ENCODE measurements at regions not wholly inside any gene's neighbourhood (a gene's known extent, or its start where the extent isn't known, plus 50 kb on each side); places are given as distances from the start of the nearest gene placed in this dataset.
"Not testable (repeated sequence)": the region's sequence is repeated elsewhere in the genome, so short reads cannot be mapped to it uniquely, and the experiment has no call there.

- no peak for DNase-seq (ENCODE audit: low spot score)
These were observed 250.3 kb downstream of the TTC32 start for GRCh38 chr2:19651466-19651865.

GRCh38 chr2:19649785-19650380 is 251.9 kb downstream of the TTC32 start:
- DNase-seq (ENCODE audit: low spot score), result peak; percentile 93

DNA sequence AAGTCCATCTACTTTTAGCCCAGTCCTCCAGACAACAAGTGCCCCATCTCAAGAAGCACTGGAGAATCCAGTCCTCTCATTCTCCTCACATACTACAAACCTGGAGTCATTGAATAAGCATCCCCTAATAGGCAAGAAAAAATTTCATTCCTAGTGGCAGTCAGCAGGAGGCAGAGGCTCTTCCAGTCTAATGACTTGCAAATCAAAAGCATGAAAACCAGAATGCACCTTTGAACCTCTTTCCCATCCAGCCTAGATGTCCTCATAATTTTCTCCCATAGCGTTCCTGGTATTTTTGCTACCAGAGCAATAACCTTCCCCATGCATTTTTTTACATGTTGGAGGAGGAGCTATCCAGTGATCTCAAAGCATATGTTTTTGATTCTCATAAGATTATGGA is 252.6 kb downstream of the TTC32 start:
- DNase-seq (ENCODE audit: low spot score), result no peak

DNA sequence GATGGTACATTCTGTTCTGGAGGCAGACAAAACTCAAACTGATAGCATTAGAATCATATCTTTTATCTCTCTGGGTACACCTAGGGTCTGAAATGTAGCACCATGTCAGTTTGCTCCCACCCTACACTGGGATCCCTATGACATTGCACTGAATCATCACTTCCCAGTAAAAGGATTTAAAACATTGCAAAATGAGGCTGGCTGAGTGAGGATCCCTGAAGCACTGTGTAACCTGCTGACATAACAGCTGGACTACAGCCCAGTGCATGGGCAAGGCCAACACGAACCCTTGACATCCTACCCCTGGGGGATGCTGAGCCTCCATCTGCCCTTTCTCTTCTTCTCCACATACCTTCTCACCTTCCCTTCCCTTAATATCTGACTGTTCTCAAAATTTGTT is 253.2 kb downstream of the TTC32 start:
- peak; percentile 74 for DNase-seq (ENCODE audit: low spot score)

- no peak for DNase-seq (ENCODE audit: low spot score)
These were observed 254.8 kb downstream of the TTC32 start for GRCh38 chr2:19646987-19647386.

GRCh38 chr2:19644763-19645162 is 257.0 kb downstream of the TTC32 start:
- no peak for DNase-seq (ENCODE audit: low spot score)

DNA sequence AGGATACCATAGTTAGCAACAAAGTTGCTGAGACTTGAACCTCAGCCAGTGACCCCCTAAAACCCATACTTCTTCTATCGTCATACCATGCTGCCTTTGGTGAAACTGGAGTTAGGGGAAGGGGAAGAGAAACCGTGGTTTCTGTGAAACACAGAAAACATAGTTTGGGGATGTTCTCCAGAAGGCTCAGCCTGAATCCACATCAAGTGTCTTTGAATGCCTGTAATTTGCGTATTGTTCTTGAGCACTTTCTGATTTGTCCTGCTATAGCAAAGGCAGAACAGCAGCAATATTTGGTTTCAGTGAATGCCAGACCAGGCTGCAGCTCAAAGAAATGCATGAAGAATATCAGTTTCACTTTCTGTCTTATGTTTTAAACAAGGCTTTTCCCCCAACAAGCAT is 258.7 kb downstream of the TTC32 start:
- DNase-seq (ENCODE audit: low spot score), result no peak

GRCh38 chr2:19642501-19642900 is 259.3 kb downstream of the TTC32 start:
- DNase-seq (ENCODE audit: low spot score), result no peak

DNA sequence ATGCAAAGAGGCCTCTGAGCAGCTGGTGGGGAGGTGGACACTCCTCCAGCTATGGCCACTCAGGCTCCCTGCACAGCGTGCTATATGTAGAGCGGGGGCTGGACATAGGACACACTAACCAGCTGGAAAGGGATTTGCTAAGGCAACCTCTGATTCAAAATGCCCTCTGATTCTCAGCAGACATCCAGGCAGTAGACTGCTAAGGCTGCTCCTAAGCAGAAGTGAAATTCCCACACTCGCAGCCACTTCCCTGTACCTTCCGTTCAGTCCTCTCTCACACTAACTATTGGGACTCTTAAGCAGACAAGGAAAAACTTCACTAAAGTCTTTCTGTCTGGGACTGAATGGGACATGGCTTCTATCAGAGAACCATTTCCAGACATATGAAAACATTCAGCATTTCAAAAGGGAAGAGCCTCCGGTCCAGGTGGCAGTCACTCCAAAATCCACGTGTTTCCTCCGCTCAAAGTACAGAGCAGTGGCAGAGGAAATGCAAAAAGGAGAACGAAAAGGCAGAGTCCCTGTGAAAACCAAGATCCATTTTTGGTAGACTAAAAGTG is 265.8 kb downstream of the TTC32 start:
- DNase-seq (ENCODE audit: low spot score), result no peak

GRCh38 chr2:19632403-19632991 is 269.3 kb downstream of the TTC32 start:
- DNase-seq (ENCODE audit: low spot score), result peak; percentile 52

GRCh38 chr2:19631871-19632270 is 269.9 kb downstream of the TTC32 start:
- no peak for DNase-seq (ENCODE audit: low spot score)

DNA sequence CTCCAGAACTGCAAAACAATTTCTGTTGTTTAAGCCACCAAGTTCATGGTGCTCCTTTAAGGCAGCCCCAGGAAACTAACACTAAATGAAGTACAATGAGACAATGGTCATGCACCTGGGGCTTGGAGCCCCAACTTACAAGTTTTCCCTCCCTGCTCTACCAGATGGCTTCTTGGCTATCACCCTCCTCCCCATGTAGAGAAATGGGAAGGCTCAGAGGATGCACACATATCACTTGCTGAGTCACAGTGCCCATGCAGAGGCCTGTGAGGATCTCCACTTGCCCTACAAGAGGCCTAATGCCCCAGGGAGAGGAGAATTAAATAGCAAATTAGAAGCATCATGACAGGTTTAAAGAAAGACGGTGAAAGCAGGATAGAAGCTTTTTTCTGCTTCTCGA is 270.9 kb downstream of the TTC32 start:
- no peak for DNase-seq (ENCODE audit: low spot score)

- no peak for DNase-seq (ENCODE audit: low spot score)
These were observed 268.9 kb upstream of the OSR1 start for GRCh38 chr2:19627359-19627758.

DNA sequence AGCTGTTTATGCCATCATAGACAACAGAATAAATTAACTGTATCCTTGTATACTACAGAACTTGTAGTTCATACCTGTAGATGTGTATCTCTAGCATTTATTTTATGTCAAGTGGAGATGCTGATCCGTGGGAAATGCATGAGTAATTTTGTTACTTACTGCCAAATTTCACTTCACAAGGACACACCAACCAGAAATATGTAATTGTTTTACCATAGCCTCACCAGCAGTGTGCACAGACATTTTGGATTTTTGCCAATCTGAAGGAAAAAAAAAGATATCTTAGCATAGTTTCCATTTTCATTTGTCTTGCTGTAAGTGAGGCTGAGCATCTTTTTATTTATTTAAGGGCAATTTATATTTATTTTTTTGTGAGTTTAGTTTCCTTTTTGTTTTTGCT is 265.1 kb upstream of the OSR1 start:
- peak; percentile 29 for DNase-seq (ENCODE audit: low spot score)

DNA sequence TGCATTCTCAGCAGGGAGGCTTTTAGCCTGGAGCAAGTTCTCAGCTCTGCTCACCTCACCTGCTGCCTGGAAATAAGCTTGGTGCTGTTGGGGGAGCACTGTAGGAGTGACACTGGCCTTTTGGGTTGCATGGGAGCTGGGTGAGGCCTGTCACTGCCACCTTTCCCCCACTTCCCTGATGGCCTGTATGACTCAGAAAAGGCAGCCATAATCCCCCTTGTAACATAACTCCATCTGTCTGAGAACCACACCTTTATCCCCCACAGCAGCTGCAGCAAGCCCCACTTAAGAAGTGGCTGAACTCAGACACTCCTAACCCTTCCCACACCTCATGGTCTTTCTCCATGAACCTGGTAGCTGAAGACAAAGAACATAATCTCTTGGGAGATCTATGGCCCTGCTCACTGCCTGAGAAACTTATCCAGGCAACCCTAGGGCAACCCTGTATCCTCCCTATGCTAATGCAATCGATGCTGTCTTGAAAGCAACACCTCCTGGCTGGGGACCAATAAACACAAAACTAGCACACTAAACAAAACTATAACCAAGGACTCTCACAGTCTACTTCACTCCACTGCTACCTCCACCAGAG is 258.9 kb upstream of the OSR1 start:
- no peak for DNase-seq (ENCODE audit: low spot score)

DNA sequence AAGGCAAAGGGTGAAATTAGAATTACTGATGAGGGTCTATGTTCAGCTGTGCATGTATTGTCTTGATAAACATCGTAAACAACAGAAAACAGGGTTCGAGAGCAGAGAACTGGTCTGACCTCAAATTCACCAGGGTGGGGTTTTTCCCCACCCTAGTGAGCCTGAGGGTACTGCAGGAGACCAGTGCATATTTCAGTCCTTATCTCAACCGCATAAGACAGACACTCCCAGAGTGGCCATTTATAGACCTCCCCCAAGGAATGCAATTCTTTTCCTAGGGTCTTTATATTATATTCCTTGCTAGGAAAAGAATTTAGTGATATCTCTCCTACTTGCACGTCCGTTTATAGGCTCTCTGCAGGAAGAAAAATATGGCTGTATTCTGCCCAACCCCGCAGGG is 257.0 kb upstream of the OSR1 start:
- not testable (repeated sequence) for DNase-seq (ENCODE audit: low spot score)

DNA sequence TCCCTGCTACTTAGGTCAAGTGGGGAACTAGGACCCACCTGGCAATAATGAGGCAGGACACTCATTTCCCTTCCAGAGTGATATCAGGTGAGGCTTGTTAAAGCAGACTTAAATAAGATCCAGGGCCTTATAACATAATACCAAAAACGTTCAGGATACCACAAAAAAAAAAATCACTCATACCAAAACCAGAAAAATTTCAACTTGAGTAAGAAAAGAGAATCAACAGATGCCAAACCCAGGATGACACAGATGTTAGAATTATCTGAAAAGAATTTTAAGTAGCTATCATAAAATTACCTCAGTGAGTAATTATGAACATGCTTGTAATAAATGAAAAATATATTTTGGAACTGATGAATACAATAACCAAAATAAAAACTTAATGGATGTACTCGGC is 255.6 kb upstream of the OSR1 start:
- peak; percentile 25 for DNase-seq (ENCODE audit: low spot score)

DNA sequence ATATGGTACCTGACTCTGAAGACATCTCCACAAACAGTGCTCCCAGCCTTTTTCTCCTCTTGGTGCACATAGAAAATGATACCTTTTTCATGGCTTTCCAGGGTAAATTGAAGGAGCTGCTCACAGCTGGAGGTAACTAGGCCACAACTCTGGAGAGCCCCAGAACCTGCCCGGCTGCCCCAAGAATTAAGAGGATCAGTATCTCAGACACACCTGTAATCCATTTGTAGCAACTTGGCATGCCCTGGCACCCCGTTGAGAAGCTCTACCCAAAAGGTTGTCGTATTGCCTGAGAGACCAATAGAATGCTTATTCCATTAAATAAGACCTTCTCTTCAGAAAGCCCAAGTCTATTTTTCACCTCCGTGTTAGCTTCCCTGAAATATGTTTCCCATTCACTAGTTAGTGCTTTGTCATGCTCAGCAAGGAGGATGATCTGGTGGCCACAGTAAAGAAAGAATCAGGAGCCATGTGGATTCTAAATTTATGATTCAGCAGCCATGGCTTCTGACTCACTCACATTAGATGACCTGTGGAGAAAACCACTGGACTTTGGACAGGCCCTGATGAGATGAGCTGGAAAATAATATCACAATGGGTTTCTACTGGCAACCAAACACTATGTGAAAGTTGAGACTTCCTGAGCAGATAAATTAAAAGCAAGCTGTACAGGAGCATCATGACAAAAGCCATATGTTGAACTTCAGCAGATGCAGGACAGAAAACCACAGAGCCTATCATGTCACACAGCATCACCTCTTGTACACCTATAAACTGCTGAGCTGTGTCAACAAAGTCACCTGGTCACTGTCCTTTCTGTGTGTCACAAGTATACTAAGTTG is 253.3 kb upstream of the OSR1 start:
- DNase-seq (ENCODE audit: low spot score), result peak; percentile 90

GRCh38 chr2:19609266-19609665 is 250.8 kb upstream of the OSR1 start:
- no peak for DNase-seq (ENCODE audit: low spot score)

- DNase-seq (ENCODE audit: low spot score), result peak; percentile 71
These were observed 249.7 kb upstream of the OSR1 start for GRCh38 chr2:19607931-19608771.

DNA sequence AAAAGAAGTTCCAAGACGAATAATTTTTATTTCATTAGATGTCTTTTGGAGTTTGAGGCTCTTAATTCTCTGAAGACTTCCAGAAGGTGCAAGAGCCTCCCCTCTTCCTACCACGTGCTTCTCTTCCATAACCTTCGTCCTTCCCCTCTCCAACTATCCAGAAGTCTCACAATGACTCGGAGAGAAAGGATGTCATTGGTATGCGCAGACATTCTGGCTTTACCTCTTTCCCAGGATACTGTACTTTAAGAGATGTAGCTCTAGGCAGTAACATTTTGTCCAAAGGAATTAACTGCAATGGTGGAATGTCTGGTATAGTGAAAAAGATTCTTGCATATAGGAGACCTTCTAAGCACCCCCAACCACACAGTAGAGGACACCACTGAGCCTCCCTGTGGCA is 249.0 kb upstream of the OSR1 start:
- no peak for DNase-seq (ENCODE audit: low spot score)

GRCh38 chr2:19600982-19601381 is 242.6 kb upstream of the OSR1 start:
- DNase-seq (ENCODE audit: low spot score), result no peak
